Activated CD4-positive, alpha-beta memory T cell treated with anti-CD3 and anti-CD28 coated beads for 36 hours (primary cell): ENCODE measurements at regions not wholly inside any gene's neighbourhood (a gene's known extent, or its start where the extent isn't known, plus 50 kb on each side); places are given as distances from the start of the nearest gene placed in this dataset.

Source experiments
- CTCF ChIA-PET: fragments of 350-600 bp; sonication (Branson Sonifier 250); formaldehyde crosslinking; loops from one replicate; lab custom pipeline; 2021; ENCODE audit warnings: antibody characterized with exemption, inconsistent platforms; lab: Charles Lee
- POLR2A ChIA-PET: fragments of 350-600 bp; sonication (Branson Sonifier 250); formaldehyde crosslinking; loops from one replicate; lab custom pipeline; 2021; ENCODE audit warnings: antibody characterized with exemption; lab: Charles Lee
- DNase-seq: peaks from one replicate; pipeline ENCODE4 v3.0.0-alpha.2; 2020
- H3K27ac Mint-ChIP-seq: one replicate; pipeline ENCODE4 v1.8.0; 2021; ENCODE audit warnings: mixed read lengths
- H3K27me3 Mint-ChIP-seq: one replicate; pipeline ENCODE4 v1.8.0; 2021; ENCODE audit warnings: mixed read lengths
- H3K36me3 Mint-ChIP-seq: one replicate; pipeline ENCODE4 v1.8.0; 2021; ENCODE audit warnings: mixed read lengths
- H3K4me1 Mint-ChIP-seq: one replicate; pipeline ENCODE4 v1.8.0; 2021; ENCODE audit warnings: low read depth, mixed read lengths
- H3K4me3 Mint-ChIP-seq: one replicate; pipeline ENCODE4 v1.8.0; 2021; ENCODE audit warnings: mild to moderate bottlenecking, mixed read lengths
- H3K9me3 Mint-ChIP-seq: one replicate; pipeline ENCODE4 v1.8.0; 2021; ENCODE audit warnings: mixed read lengths
- intact Hi-C: fragments of 100-400 bp; cut with micrococcal nuclease; formaldehyde crosslinking; loops from one replicate; pipeline ENCODE4 v1.15.1; 2023

GRCh38 chr1:30819244-30819571 lies 61.6 kb upstream of the LAPTM5 start:
- no peak for DNase-seq
- Mint-ChIP-seq H3K27ac (no peak overlapping the region), H3K4me1 (peaks cover 8% of the 10 kb centered on the region), H3K36me3 (no peaks in the 10 kb centered on the region), H3K4me3 (no peak overlapping the region), H3K9me3 (no peaks in the 10 kb centered on the region), H3K27me3 (peaks cover 48% of the 10 kb centered on the region)
- POLR2A ChIA-PET = no interaction called here
- intact Hi-C loops = no loop called here
- CTCF ChIA-PET = interaction anchor here (0.6 to 2.2 kb wide), 2 partner anchors 17 to 92 kb away, joined by 3 to 8 read pairs; no protein-coding TSS in a partner anchor

GRCh38 chr1:30818568-30819243 lies 61.1 kb upstream of the LAPTM5 start:
- DNase-seq = no peak
- H3K9me3 Mint-ChIP-seq = no peaks in the 10 kb centered on the region
- POLR2A ChIA-PET = interaction anchor here (0.7 kb wide), 1 partner anchor 306 kb away, joined by 3 read pairs; no protein-coding TSS in a partner anchor
- intact Hi-C loops = no loop called here
- CTCF ChIA-PET = interaction anchor here (2.2 kb wide), 1 partner anchor 17 kb away, joined by 8 read pairs; no protein-coding TSS in a partner anchor
- H3K4me1 Mint-ChIP-seq = peaks cover 3% of the 10 kb centered on the region
- no peak overlapping the region for H3K27ac Mint-ChIP-seq
- H3K4me3 Mint-ChIP-seq = no peak overlapping the region
- H3K27me3 Mint-ChIP-seq = peaks cover 43% of the 10 kb centered on the region
- H3K36me3 Mint-ChIP-seq = no peaks in the 10 kb centered on the region

- H3K4me1 Mint-ChIP-seq = no peaks in the 10 kb centered on the region
- ChIA-PET POLR2A (no interaction called here), CTCF (no interaction called here)
- no peak overlapping the region for H3K4me3 Mint-ChIP-seq
- H3K27ac Mint-ChIP-seq = no peak overlapping the region
- no peaks in the 10 kb centered on the region for H3K9me3 Mint-ChIP-seq
- no peak for DNase-seq
- intact Hi-C loops = no loop called here
- H3K27me3 Mint-ChIP-seq = peaks cover 40% of the 10 kb centered on the region
- H3K36me3 Mint-ChIP-seq = no peaks in the 10 kb centered on the region
These were observed 60.0 kb upstream of the LAPTM5 start for GRCh38 chr1:30817548-30817947.

- Mint-ChIP-seq H3K27me3 (peaks cover 40% of the 10 kb centered on the region), H3K36me3 (no peaks in the 10 kb centered on the region), H3K4me1 (no peaks in the 10 kb centered on the region), H3K9me3 (no peaks in the 10 kb centered on the region), H3K4me3 (no peak overlapping the region), H3K27ac (no peak overlapping the region)
- no peak for DNase-seq
- intact Hi-C loops = no loop called here
- CTCF ChIA-PET = no interaction called here
- POLR2A ChIA-PET = no interaction called here
These were observed 59.5 kb upstream of the LAPTM5 start for GRCh38 chr1:30817077-30817438.

GRCh38 chr1:30816211-30817076 lies 58.9 kb upstream of the LAPTM5 start:
- CTCF ChIA-PET = no interaction called here

GRCh38 chr1:30815556-30815955 lies 58.0 kb upstream of the LAPTM5 start:
- ChIA-PET POLR2A (no interaction called here), CTCF (no interaction called here)
- no peaks in the 10 kb centered on the region for H3K4me1 Mint-ChIP-seq
- no peak for DNase-seq
- H3K36me3 Mint-ChIP-seq = no peaks in the 10 kb centered on the region
- H3K27me3 Mint-ChIP-seq = peaks cover 37% of the 10 kb centered on the region
- H3K27ac Mint-ChIP-seq = no peak overlapping the region
- intact Hi-C loops = no loop called here
- H3K9me3 Mint-ChIP-seq = no peaks in the 10 kb centered on the region
- H3K4me3 Mint-ChIP-seq = no peak overlapping the region

More at GRCh38 chr1:30816211-30817076, 58.9 kb upstream of the LAPTM5 start:
- Mint-ChIP-seq H3K4me3 (no peak overlapping the region), H3K4me1 (no peaks in the 10 kb centered on the region), H3K9me3 (no peaks in the 10 kb centered on the region), H3K27ac (no peak overlapping the region), H3K27me3 (peaks cover 35% of the 10 kb centered on the region), H3K36me3 (no peaks in the 10 kb centered on the region)
- intact Hi-C loops = no loop called here
- POLR2A ChIA-PET = no interaction called here
- DNase-seq = no peak

- POLR2A ChIA-PET = no interaction called here
- DNase-seq = no peak
- H3K27me3 Mint-ChIP-seq = peaks cover 35% of the 10 kb centered on the region
- no peaks in the 10 kb centered on the region for H3K9me3 Mint-ChIP-seq
- intact Hi-C loops = no loop called here
- H3K27ac Mint-ChIP-seq = no peak overlapping the region
- no peaks in the 10 kb centered on the region for H3K4me1 Mint-ChIP-seq
- no peaks in the 10 kb centered on the region for H3K36me3 Mint-ChIP-seq
- CTCF ChIA-PET = interaction anchor here (0.7 kb wide), 1 partner anchor 32 kb away, joined by 3 read pairs; no protein-coding TSS in a partner anchor
- no peak overlapping the region for H3K4me3 Mint-ChIP-seq
These were observed 56.7 kb upstream of the LAPTM5 start for GRCh38 chr1:30814292-30814691.

- H3K4me3 Mint-ChIP-seq = no peak overlapping the region
- H3K27me3 Mint-ChIP-seq = peaks cover 34% of the 10 kb centered on the region
- H3K4me1 Mint-ChIP-seq = no peaks in the 10 kb centered on the region
- DNase-seq = no peak
- H3K9me3 Mint-ChIP-seq = no peaks in the 10 kb centered on the region
- ChIA-PET POLR2A (no interaction called here), CTCF (interaction anchor here (2.3 kb wide), 1 partner anchor 10 kb away, joined by 7 read pairs; no protein-coding TSS in a partner anchor)
- H3K36me3 Mint-ChIP-seq = no peaks in the 10 kb centered on the region
- intact Hi-C loops = no loop called here
- H3K27ac Mint-ChIP-seq = no peak overlapping the region
These were observed 54.5 kb upstream of the LAPTM5 start for GRCh38 chr1:30812076-30812475.

GRCh38 chr1:30811187-30811586 lies 53.6 kb upstream of the LAPTM5 start:
- Mint-ChIP-seq H3K9me3 (no peaks in the 10 kb centered on the region), H3K27ac (no peak overlapping the region), H3K27me3 (peaks cover 33% of the 10 kb centered on the region), H3K4me1 (no peaks in the 10 kb centered on the region), H3K4me3 (no peak overlapping the region), H3K36me3 (no peaks in the 10 kb centered on the region)
- ChIA-PET CTCF (interaction anchor here (0.9 to 2.3 kb wide), 2 partner anchors 9 to 10 kb away, joined by 3 to 7 read pairs; no protein-coding TSS in a partner anchor), POLR2A (no interaction called here)
- intact Hi-C loops = no loop called here
- no peak for DNase-seq

GRCh38 chr1:30810416-30811080 lies 53.0 kb upstream of the LAPTM5 start:
- Mint-ChIP-seq H3K27me3 (peaks cover 39% of the 10 kb centered on the region), H3K36me3 (no peaks in the 10 kb centered on the region), H3K4me1 (no peaks in the 10 kb centered on the region), H3K4me3 (no peak overlapping the region), H3K27ac (no peak overlapping the region), H3K9me3 (no peaks in the 10 kb centered on the region)
- intact Hi-C loops = no loop called here
- ChIA-PET POLR2A (no interaction called here), CTCF (interaction anchor here (0.9 to 2.3 kb wide), 2 partner anchors 8 to 9 kb away, joined by 3 to 7 read pairs; no protein-coding TSS in a partner anchor)
- no peak for DNase-seq

- intact Hi-C loops = no loop called here
- peaks cover 46% of the 10 kb centered on the region for H3K27me3 Mint-ChIP-seq
These were observed 52.1 kb upstream of the LAPTM5 start for GRCh38 chr1:30809514-30810263.

More at GRCh38 chr1:30809514-30810263, 52.1 kb upstream of the LAPTM5 start:
- Mint-ChIP-seq H3K4me1 (no peaks in the 10 kb centered on the region), H3K36me3 (no peaks in the 10 kb centered on the region), H3K4me3 (no peak overlapping the region), H3K27ac (no peak overlapping the region), H3K9me3 (no peaks in the 10 kb centered on the region)
- no peak for DNase-seq
- CTCF ChIA-PET = interaction anchor here (1.0 kb wide), 1 partner anchor 9 kb away, joined by 3 read pairs; no protein-coding TSS in a partner anchor
- POLR2A ChIA-PET = no interaction called here
